RWPE2 (cell line): ENCODE measurements at regions not wholly inside any gene's neighbourhood (a gene's known extent, or its start where the extent isn't known, plus 50 kb on each side); places are given as distances from the start of the nearest gene placed in this dataset.
A peak's percentile ranks its signal among the peaks of the same experiment; 100 is the strongest.

Source experiments
- ATAC-seq: fragments of 200-7000 bp; cut with Tn5 transposase; 3 replicates; pipeline ENCODE4 v1.9.1; 2021; ENCODE audit warnings: low read depth
- DNase-seq: peaks from one replicate; pipeline ENCODE4 v3.0.0-alpha.2; 2020; ENCODE audit warnings: low spot score
- H3K27ac ChIP-seq: fragments of 450-650 bp; 2 replicates; pipeline ENCODE4 v1.5.1; 2017; ENCODE audit warnings: mild to moderate bottlenecking; ENCODE audit not compliant: poor library complexity, severe bottlenecking
- H3K27me3 ChIP-seq: fragments of 250-450 bp; sonication (Bioruptor Pico); 2 replicates; pipeline ENCODE4 v1.5.1; 2021; ENCODE audit warnings: mild to moderate bottlenecking, moderate library complexity; ENCODE audit not compliant: insufficient read depth, poor library complexity, severe bottlenecking
- H3K36me3 ChIP-seq: fragments of 250-450 bp; sonication (Bioruptor Pico); 2 replicates; pipeline ENCODE4 v1.5.1; 2020; ENCODE audit warnings: low read depth, mild to moderate bottlenecking, moderate library complexity
- H3K4me1 ChIP-seq: fragments of 250-450 bp; sonication (Bioruptor Pico); 2 replicates; pipeline ENCODE4 v1.5.1; 2021; ENCODE audit warnings: mild to moderate bottlenecking, moderate library complexity; ENCODE audit not compliant: insufficient read depth, poor library complexity, severe bottlenecking
- H3K4me3 ChIP-seq: fragments of 250-450 bp; sonication (Bioruptor Pico); 2 replicates; pipeline ENCODE4 v1.5.1; 2021; ENCODE audit warnings: mild to moderate bottlenecking, moderate library complexity; ENCODE audit not compliant: severe bottlenecking
- H3K9me3 ChIP-seq: fragments of 250-450 bp; sonication (Bioruptor Pico); 2 replicates; pipeline ENCODE4 v1.5.1; 2021; ENCODE audit warnings: mild to moderate bottlenecking, moderate library complexity; ENCODE audit not compliant: severe bottlenecking
- TF ChIP-seq, protein P1 (sequence below): fragments of 450-650 bp; IDR thresholded peaks from one replicate; pipeline ENCODE4 v1.5.1; 2017; ENCODE audit warnings: mild to moderate bottlenecking, moderate library complexity; ENCODE audit not compliant: poor library complexity, severe bottlenecking

DNA sequence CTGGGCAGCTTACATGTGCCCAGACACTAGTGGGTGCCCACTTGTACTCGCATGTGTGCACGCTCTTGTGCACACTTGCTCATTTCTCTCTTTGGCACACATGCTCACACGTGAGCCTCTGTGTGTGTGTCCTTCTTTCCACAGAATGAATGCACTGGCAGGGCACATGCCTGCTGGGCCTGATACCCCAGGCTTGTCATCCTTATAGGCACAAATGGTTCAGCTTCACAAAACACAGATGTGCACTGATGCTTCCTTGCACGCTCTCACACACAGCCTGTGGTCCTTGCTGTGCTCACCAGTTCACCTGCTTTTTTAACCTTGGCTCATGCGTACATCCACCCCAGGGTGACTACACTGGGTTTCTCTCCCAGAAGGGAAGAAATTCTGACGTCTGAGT is 174.8 kb downstream of the BUD13 start:
- TF ChIP-seq, protein P1, sequence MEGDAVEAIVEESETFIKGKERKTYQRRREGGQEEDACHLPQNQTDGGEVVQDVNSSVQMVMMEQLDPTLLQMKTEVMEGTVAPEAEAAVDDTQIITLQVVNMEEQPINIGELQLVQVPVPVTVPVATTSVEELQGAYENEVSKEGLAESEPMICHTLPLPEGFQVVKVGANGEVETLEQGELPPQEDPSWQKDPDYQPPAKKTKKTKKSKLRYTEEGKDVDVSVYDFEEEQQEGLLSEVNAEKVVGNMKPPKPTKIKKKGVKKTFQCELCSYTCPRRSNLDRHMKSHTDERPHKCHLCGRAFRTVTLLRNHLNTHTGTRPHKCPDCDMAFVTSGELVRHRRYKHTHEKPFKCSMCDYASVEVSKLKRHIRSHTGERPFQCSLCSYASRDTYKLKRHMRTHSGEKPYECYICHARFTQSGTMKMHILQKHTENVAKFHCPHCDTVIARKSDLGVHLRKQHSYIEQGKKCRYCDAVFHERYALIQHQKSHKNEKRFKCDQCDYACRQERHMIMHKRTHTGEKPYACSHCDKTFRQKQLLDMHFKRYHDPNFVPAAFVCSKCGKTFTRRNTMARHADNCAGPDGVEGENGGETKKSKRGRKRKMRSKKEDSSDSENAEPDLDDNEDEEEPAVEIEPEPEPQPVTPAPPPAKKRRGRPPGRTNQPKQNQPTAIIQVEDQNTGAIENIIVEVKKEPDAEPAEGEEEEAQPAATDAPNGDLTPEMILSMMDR = no peak
- Histone ChIP-seq H3K27ac (no peak overlapping the region), H3K4me1 (no peaks in the 10 kb centered on the region), H3K27me3 (peaks cover 28% of the 10 kb centered on the region), H3K9me3 (no peaks in the 10 kb centered on the region), H3K4me3 (no peak overlapping the region), H3K36me3 (no peaks in the 10 kb centered on the region)
- DNase-seq (peak; percentile 14), ATAC-seq (no peak)

DNA sequence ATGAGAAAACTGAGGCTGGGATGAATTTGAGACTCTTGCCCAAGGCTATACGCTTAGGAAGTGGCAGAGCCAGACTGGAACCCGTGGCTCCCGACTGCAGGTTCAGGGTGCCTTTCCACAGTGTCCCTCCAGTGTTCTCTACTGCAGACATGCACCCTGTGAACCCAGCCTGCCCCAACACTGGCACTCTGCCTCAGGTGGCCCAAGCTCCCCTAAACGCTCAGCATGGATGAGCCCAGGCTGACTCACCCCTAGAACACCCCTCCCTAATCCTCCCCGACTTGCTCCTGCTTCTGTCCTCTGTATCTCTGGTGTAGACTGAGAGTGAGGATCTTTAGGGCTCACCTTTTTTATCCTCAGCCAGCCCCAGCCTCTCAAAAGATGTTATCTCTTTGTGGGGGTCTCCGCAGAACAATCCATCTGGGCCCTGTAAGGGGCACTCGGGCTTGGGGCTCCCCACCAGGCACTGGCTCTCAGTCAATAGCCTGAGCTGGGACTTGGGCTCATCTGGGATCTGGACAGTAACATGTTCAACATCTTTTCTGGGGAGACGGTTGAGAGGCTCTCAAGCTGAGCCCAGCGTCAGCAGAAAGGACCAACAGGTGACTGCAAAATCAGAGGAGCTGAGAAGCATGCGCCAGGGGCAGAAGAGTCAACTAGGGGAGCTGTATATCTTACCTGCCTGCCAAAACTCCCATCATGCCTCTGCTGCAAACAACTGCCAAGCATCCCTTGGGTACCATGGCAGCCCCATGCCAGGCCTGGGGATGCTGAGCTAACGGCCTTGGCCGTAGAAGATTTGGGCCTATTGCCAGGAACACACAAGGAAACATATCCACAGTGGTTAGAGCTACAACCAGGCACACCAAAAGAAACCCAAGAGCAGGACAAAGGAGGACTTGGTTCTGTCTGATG is 176.2 kb downstream of the BUD13 start:
- peak; percentile 33; the same call in 1 of the 3 replicates for ATAC-seq

DNA sequence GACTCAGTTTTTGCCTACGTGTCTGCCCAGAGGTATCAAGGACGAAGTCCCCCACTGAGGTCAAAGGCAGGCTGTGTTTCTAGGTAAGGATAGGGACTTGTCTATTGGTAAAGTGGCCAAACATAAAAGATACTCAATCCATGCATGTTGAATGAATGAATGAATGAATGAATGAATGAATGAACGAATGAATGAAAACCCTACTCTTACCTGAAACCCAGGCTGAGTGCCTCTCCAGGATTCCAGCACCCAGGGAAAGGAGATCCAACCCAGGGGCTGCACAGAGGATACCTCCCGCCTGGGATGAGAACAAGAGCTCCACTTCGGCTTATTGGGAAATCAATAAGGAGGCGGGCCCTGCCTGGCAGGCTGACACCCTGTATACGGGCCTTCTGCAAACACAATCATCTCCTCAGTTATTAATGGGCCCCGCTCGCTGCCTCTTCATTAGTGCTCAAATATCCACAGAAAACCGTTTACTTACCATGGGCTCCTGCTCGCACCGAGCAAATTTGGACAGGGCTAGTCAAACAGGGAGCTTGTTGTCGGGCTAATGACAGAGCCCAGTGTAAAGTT is 177.4 kb downstream of the BUD13 start:
- TF ChIP-seq, protein P1 = no peak
- DNase-seq (peak; percentile 10), ATAC-seq (no peak)
- Histone ChIP-seq H3K9me3 (no peaks in the 10 kb centered on the region), H3K4me3 (no peak overlapping the region), H3K4me1 (no peaks in the 10 kb centered on the region), H3K36me3 (no peaks in the 10 kb centered on the region), H3K27ac (no peak overlapping the region), H3K27me3 (peaks cover 32% of the 10 kb centered on the region)

More for the DNA sequence above, 176.2 kb downstream of the BUD13 start:
- H3K4me1 ChIP-seq = no peaks in the 10 kb centered on the region
- H3K27me3 ChIP-seq = peaks cover 32% of the 10 kb centered on the region
- no peaks in the 10 kb centered on the region for H3K9me3 ChIP-seq
- H3K36me3 ChIP-seq = no peaks in the 10 kb centered on the region
- H3K4me3 ChIP-seq = no peak overlapping the region
- no peak overlapping the region for H3K27ac ChIP-seq
- DNase-seq = peak; percentile 19
- TF ChIP-seq, protein P1 = no peak

DNA sequence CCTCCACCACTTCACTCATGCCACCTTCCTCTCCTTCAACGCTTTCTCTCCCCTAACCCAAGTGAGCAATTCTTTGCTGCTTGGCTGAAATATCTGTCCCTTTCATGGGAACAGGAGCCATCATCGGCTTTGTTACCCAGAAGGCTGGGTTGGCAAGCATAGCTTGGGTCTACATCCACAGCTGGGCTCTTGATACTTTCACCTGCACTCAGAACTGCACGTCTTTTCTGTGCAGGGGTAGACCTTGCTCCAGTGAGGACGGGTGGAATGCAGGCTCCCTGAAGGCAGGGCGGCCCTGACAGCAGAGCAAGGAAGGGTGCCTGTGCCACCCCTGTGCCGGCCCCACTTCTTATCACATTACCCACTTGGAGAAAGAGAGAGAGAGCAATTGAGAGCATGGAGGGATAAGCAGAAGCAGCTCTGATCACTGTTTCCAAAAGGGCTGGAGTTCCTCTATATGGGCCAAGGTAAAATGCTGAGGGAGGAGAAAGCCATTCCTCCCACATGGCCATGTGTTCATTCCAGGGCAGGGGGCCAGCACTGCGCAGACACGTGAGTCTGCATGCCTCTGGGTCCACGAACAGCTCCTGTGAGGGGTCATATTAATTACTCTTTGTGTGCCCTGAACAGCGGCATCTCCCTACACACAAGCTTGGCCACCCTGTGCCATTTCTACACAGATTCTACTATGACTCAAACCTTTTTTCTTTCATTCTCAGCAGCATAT is 181.8 kb downstream of the BUD13 start:
- H3K4me1 ChIP-seq = no peaks in the 10 kb centered on the region
- no peak overlapping the region for H3K27ac ChIP-seq
- DNase-seq (no peak), ATAC-seq (no peak)
- H3K9me3 ChIP-seq = no peaks in the 10 kb centered on the region
- peaks cover 29% of the 10 kb centered on the region for H3K27me3 ChIP-seq
- TF ChIP-seq, protein P1 = no peak
- H3K4me3 ChIP-seq = no peak overlapping the region
- no peaks in the 10 kb centered on the region for H3K36me3 ChIP-seq
